ENCODE measurements at regions not wholly inside any gene's neighbourhood (a gene's known extent, or its start where the extent isn't known, plus 50 kb on each side); places are given as distances from the start of the nearest gene placed in this dataset.
"Not testable (repeated sequence)": the region's sequence is repeated elsewhere in the genome, so short reads cannot be mapped to it uniquely, and the experiment has no call there.

DNA sequence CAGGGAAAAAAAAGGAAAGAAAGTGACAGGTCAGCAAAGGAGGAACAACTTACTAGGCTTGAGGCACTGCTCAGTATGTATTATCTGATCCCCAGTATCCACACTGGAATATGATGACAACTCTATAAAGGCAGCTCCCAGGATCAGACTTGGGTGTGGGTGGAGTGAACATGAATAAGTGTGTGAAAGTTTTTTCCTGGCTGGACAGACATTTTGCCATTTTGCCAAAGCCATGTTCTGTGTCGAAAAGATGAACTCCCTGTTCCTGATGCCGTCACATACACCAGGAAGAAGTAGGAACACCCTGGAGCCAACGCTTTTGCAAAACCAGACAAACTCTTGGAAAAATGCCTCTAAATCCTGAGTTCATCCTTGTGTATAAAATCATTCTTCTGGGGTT, 143.2 kb upstream of the MEOX2 start:
- DNase-seq (ENCODE audit: low read depth): no peak
- in situ Hi-C loops (cut with HindIII; ENCODE audit: low sequenced_read_pairs): no loop called here
- H3K4me3 ChIP-seq (ENCODE audit: low read depth, low read length): no peak overlapping the region
- TF ChIP-seq, protein P1, sequence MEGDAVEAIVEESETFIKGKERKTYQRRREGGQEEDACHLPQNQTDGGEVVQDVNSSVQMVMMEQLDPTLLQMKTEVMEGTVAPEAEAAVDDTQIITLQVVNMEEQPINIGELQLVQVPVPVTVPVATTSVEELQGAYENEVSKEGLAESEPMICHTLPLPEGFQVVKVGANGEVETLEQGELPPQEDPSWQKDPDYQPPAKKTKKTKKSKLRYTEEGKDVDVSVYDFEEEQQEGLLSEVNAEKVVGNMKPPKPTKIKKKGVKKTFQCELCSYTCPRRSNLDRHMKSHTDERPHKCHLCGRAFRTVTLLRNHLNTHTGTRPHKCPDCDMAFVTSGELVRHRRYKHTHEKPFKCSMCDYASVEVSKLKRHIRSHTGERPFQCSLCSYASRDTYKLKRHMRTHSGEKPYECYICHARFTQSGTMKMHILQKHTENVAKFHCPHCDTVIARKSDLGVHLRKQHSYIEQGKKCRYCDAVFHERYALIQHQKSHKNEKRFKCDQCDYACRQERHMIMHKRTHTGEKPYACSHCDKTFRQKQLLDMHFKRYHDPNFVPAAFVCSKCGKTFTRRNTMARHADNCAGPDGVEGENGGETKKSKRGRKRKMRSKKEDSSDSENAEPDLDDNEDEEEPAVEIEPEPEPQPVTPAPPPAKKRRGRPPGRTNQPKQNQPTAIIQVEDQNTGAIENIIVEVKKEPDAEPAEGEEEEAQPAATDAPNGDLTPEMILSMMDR (IDR thresholded peaks at IDR 0.05; ENCODE audit: low read depth, low read length, missing control alignments): no peak

DNA sequence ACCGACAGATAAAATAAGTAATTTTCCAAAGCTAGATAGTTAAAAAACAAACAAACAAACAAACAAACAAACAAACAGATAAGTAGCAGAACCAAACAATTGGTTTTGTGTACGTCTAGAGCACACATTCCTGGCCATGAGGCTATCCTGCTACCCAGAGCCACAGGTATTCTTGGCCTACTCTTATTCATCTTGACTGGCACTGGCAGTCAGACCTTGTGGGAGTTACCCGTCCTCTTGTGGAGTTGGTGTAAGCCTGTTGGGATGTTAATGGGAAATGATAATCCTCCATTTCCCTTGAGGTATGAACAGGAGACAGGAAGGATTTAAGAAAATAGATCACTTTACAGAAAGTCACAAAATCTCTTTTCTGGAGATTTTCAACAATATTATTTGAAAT, 142.4 kb upstream of the MEOX2 start:
- TF ChIP-seq, protein P1 (IDR thresholded peaks at IDR 0.05; ENCODE audit: low read depth, low read length, missing control alignments): no peak
- no peak overlapping the region for H3K4me3 ChIP-seq (ENCODE audit: low read depth, low read length)
- no peak for DNase-seq (ENCODE audit: low read depth)
- in situ Hi-C loops (cut with HindIII; ENCODE audit: low sequenced_read_pairs): no loop called here

DNA sequence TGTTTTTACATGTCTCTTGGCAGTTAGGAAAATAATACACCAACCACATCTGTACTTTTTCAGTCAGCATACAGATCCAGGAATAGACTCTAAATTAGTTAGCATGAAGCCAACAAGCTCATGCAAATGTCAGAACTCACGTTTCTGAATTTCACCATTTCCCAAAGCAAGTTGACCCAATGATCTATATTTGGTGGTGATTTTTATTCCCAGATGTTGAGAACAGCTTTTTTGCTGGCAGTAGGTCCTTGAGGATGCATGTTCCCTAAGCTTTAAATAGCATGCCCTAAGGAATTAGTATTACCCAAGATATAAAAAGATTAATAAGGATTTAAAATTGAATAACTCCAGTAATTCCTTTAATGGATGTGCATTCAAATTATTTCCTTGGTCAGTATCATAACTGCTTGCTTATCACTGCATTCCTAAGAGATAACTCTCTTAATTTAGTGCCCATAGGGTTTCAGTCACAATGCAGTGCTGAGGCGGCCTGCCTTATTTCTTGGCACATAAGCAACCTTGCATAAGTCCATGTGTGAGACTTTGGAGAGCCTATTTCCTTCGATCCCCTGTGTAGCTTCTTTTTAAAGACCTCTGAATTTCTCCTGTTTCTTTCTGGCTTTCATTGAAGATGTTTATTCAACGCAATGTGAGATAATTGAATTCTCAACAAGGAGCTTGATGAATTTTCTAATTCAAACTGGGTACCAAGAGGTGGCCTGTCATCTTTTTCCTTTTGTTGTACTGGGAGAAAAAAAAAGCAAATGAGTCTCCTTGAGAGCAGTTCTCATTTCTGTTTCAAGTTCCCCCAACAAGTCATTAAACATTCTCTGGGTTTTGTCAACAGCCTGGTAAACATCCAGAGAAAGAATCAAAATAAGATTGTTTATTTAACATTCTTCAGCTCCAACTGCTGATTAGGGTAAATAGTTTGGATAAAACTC, 135.3 kb upstream of the MEOX2 start:
- in situ Hi-C loops (cut with HindIII; ENCODE audit: low sequenced_read_pairs): no loop called here
- DNase-seq (ENCODE audit: low read depth): no peak
- TF ChIP-seq, protein P1 (IDR thresholded peaks at IDR 0.05; ENCODE audit: low read depth, low read length, missing control alignments): no peak
- no peak overlapping the region for H3K4me3 ChIP-seq (ENCODE audit: low read depth, low read length)

DNA sequence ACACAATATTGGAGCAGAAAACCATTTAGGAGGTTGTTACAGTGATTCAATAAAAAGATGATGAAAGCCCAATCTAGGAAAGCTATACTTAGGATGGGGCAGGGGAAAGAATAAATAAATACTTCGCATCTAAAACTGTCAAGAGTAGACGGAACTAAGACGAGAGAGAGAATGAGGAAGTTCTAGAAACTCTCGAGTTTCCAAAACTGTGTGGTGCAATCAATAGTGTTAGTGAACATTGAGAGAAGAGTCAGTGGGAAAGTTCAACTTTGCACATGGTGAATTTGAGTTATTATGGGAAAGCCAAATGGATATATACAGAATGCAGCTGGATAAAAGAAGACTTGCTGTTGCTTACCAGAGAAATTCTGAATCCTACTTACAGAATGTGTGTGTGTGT, 133.8 kb upstream of the MEOX2 start:
- H3K4me3 ChIP-seq (ENCODE audit: low read depth, low read length): no peak overlapping the region
- DNase-seq (ENCODE audit: low read depth): no peak
- TF ChIP-seq, protein P1 (IDR thresholded peaks at IDR 0.05; ENCODE audit: low read depth, low read length, missing control alignments): no peak
- in situ Hi-C loops (cut with HindIII; ENCODE audit: low sequenced_read_pairs): no loop called here

DNA sequence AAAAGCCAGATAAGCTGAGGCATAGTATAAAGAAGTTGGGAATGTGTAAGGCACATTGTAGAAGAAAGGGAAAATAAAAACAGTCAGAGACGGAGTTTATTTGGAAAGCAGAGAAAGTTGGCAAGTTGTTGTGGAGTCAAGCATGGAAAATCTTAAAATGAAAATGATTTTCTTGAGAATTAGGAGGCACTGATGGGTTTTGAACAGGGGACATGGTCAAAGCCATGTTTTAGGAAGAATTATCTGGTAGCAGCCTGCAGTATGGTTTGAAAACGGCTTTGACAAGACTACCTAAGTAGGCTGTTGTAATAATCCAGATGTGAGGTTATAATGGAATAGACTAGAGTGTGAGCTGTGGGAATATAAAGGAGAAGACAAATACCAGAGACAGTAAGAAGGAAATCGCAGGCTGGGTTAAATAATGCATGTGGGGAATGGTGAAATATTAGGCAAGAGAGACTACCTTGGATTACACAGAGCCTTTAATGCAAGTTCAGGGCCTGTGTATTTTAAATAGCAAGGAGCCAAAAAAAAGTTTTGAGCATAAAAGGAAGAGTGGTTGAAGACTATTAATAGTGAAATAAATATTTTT, 130.4 kb upstream of the MEOX2 start:
- DNase-seq (ENCODE audit: low read depth): no peak
- H3K4me3 ChIP-seq (ENCODE audit: low read depth, low read length): no peak overlapping the region
- TF ChIP-seq, protein P1 (IDR thresholded peaks at IDR 0.05; ENCODE audit: low read depth, low read length, missing control alignments): no peak
- in situ Hi-C loops (cut with HindIII; ENCODE audit: low sequenced_read_pairs): no loop called here

DNA sequence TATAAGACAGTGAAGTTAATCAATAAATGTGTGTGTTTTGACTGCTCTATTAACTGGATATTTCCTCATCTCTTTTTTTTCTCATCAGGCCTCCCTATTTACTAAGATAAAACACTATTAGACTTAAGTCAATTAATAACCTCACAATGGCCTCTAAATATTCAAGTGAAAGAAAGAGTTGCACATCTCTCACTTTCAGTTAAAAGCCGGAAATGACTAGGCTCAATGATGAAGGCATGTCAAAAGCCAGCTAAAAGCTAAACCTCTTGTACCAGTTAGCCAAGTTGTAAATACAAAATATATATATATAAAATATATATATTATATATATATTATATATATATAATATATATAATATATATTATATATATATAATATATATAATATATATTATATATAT, 127.0 kb upstream of the MEOX2 start:
- H3K4me3 ChIP-seq (ENCODE audit: low read depth, low read length): no peak overlapping the region
- in situ Hi-C loops (cut with HindIII; ENCODE audit: low sequenced_read_pairs): no loop called here
- DNase-seq (ENCODE audit: low read depth): no peak
- TF ChIP-seq, protein P1 (IDR thresholded peaks at IDR 0.05; ENCODE audit: low read depth, low read length, missing control alignments): no peak

DNA sequence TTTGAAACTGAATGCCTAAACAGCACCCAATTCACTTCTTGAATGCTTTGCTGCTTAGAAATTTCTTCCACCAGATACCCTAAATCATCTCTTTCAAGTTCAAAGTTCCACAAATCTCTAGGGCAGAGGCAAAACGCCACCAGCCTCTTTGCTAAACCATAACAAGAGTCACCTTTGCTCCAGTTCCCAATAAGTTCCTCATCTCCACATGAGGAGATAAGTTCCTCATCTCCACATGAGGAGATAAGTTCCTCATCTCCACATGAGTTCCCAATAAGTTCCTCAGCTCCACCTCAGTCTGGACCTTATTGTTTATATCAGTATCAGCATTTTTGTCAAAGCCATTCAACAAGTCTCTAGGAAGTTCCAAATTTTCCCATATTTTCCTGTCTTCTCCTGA, 123.9 kb upstream of the MEOX2 start:
- H3K4me3 ChIP-seq (ENCODE audit: low read depth, low read length); in situ Hi-C loops (cut with HindIII; ENCODE audit: low sequenced_read_pairs); DNase-seq (ENCODE audit: low read depth): not testable (repeated sequence)

DNA sequence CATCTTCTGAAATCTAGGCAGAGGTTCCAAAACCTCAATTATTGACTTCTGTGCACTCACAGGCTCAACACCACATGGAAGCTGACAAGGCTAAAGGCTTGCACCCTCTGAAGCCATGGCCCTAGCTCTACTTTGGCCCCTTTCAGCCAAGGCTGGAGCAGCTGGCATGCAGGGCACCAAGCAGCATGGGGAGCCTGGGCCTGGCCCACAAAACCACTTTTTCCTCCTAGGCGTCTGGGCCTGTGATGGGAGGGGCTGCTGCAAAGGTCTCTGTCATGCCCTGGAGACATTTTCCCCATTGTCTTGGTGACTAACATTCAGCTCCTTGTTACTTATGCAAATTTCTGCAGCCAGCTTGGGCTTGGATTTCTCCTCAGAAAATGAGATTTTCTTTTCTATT, 123.5 kb upstream of the MEOX2 start:
- H3K4me3 ChIP-seq (ENCODE audit: low read depth, low read length); in situ Hi-C loops (cut with HindIII; ENCODE audit: low sequenced_read_pairs); DNase-seq (ENCODE audit: low read depth): not testable (repeated sequence)

Data from astrocyte of the cerebellum (primary cell).